ENCODE measurements at regions not wholly inside any gene's neighbourhood (a gene's known extent, or its start where the extent isn't known, plus 50 kb on each side); places are given as distances from the start of the nearest gene placed in this dataset.
"Not testable (repeated sequence)": the region's sequence is repeated elsewhere in the genome, so short reads cannot be mapped to it uniquely, and the experiment has no call there.

DNA sequence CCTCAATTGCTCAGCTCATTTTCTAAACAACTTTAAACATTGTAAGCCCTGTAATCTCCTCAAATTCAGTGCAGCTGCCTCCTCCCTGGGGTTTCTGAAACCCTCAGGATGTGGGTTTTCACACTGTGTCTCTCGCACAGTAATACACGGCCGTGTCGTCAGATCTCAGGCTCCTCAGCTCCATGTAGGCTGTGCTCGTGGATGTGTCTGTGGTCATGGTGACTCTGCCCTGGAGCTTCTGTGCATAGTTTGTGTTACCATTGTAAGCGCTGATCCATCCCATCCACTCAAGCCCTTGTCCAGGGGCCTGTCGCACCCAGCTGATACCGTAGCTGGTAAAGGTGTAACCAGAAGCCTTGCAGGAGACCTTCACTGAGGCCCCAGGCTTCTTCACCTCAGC is 658.4 kb downstream of the TMEM121 start:
- TF ChIP-seq, protein P1, sequence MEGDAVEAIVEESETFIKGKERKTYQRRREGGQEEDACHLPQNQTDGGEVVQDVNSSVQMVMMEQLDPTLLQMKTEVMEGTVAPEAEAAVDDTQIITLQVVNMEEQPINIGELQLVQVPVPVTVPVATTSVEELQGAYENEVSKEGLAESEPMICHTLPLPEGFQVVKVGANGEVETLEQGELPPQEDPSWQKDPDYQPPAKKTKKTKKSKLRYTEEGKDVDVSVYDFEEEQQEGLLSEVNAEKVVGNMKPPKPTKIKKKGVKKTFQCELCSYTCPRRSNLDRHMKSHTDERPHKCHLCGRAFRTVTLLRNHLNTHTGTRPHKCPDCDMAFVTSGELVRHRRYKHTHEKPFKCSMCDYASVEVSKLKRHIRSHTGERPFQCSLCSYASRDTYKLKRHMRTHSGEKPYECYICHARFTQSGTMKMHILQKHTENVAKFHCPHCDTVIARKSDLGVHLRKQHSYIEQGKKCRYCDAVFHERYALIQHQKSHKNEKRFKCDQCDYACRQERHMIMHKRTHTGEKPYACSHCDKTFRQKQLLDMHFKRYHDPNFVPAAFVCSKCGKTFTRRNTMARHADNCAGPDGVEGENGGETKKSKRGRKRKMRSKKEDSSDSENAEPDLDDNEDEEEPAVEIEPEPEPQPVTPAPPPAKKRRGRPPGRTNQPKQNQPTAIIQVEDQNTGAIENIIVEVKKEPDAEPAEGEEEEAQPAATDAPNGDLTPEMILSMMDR (IDR thresholded peaks at IDR 0.05) = not testable (repeated sequence)
- not testable (repeated sequence) for TF ChIP-seq POLR2A (IDR thresholded peaks at IDR 0.05)

Data from body of pancreas (tissue), 4 donors.